ENCODE measurements at regions not wholly inside any gene's neighbourhood (a gene's known extent, or its start where the extent isn't known, plus 50 kb on each side); places are given as distances from the start of the nearest gene placed in this dataset.

DNA sequence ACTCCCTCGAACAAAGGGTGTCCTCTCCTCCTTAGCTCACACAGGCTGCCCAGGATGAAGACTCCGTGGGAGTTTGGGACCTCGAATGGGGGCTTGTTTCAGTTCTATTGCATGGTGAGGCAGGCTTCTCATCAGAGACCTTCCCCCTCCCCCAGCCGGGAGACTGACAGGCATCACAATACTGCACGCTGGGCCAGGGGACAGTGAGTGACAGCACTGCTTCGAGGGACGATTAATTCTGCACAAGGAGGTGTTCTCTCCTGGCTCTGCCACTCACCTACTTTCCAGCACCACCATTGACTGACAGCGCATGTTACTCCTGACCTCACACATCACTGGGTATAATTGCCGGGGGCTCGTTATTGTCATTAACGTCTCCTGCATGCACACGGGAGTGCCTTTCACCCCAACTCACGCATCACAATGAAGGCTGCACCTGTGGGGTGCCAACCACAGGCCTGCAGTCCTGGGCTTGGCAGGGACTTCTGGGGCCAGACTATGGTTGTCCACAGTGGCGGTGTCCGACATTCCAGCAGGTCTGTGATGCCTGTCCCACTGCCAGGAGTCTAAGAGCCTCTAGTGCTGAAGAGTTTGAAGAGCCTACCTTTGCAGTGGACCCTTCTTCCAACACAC, 412.2 kb upstream of the TSHZ3 start:
- DNase-seq (ENCODE audit: low read depth in 3 of 3, low spot score in 1 of 3): no peak

DNA sequence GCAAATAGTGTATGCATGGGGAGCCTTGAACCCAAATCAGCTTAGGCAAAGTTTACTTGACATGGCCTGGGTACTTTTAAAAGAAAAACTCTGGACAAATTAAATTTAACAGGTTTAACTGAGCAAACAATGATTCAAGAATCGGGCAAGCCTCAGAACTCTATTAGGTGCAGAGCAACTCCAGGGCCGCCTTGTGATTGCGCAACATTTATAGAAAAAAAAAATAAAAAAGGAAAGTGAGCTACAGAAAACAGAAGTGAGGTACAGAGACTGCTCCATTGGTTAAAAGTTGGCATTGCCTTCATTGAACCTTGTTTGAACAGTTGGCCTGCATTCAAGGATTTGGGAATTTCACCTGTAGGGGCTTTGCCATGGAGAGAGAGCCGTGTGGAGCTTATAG, 421.0 kb upstream of the TSHZ3 start:
- no peak for DNase-seq (ENCODE audit: low read depth in 3 of 3, low spot score in 1 of 3)

DNA sequence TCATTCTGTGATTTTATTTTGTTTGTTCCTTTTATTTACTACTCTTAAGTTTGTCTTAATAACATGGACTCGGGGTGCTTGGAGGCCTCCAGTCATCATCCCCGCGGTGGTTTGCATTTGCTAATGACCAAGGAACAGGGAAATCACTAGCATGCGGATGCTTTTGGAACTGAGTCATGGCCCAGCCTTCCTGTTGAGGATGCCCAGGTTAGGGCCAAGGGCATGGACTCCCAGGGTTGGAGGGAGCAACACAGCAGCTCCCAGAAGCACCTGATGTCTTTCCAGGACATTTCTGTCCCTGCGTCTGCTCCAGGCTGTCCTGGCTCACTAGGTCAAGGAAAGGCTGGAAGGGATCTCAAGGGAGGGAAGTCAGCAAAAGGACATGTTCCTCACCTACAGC, 423.7 kb upstream of the TSHZ3 start:
- DNase-seq (ENCODE audit: low read depth in 3 of 3, low spot score in 1 of 3): no peak

DNA sequence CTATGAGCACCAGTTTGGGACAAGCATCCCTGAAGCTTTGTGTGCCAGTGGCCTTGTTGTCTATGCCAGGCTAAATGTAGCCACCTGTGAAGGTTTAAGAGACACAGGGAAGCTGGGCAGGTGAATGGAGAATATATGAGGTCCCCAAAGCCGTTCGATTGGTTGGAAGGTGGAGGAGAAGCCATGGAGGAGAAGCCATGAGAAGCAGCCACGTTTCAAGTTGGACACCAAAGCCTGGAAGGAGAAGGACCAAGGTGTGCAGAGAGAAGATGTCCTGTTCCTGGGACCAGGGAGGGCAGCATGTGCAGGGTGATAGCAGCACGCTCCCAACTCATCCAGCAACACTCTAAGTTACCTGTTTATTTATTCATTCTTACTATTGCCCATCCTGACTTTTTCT, 432.3 kb upstream of the TSHZ3 start:
- no peak for DNase-seq (ENCODE audit: low read depth in 3 of 3, low spot score in 1 of 3)

DNA sequence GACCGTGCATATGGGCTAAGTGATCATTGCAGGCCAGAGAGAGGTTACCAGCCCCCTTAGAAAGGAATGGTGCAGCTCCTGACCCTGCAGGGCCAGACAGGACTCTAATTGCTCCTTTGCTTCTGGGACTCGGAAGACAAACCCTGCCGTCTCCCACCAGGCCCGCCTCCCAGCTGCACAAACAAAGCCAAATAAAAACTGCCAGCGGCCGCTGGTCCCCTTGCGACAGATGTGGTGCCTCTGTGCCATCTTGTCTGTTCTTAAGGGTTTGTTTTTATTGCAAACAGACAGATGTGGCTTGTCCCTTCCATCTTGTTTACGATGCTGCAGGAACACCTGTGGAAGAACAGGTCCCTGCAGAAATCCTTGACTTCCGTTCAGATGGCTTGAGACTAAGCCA, 434.4 kb upstream of the TSHZ3 start:
- no peak for DNase-seq (ENCODE audit: low read depth in 3 of 3, low spot score in 1 of 3)

DNA sequence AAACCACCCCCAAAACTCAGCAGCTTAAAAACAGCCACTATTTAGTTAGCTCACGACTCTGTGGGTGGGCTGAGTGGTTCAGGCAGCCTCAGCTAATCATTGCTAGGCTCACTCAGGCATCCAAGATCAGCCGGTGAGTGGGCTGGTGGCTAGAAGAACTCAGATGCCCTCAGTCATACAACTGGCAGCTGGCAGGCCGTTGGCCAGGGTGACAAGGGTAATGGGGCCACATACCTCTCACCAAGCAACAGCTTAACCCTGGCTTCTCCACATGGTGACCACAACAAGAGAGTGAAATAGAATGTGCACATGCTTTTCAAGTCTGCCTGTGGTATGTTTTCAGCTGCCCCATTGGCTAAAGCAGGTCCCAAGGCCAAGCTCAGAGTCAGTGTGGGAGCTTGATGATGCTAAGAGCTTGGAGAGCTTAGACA, 435.4 kb upstream of the TSHZ3 start:
- no peak for DNase-seq (ENCODE audit: low read depth in 3 of 3, low spot score in 1 of 3)

DNA sequence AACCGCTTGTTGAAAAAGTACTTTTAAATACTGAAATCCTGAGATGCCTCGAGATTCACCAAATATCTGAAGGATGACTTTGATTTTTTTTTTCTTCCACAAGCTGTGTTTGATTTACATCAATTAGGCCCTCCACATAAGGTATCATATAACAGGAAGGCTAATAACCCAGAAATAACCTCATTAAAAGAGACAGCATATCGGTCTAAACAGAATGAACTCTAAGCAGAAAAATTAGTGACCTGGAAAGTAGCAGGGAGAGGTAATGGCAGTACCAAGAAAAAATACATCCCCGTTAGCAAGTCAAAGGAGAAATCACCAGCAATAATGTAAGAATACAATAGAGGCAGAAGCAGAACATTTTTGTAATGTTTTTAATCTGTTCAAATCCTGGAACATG, 452.4 kb upstream of the TSHZ3 start:
- DNase-seq (ENCODE audit: low read depth in 3 of 3, low spot score in 1 of 3): no peak

DNA sequence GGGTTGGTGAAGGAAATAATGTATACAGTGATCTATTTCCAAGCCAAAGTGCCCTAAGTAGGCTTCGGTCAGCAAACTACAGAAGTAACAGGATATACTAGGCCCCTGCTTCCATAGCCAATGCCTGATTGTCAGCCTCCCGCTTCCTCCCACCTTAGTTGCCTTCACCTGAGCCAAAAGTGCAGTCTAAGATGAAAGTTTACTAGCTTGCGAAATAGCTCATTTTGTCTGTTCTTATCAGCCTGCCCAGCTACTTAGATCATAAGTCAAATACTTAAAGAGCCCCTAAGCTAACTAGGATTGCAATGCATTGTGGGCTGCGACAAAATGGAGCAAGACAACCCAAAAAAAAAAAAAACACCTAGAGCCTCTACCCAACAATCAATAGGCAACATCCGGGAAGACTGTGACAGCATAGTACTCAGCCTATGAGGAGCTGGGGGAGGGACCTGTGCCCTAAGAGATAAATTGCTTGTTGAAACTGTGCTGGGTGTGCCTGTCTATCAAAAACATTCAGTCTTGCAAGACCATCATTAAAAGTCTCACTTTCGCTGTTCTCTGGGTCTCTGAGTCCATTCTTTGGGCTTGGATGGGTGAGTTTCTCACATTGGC, 454.7 kb upstream of the TSHZ3 start:
- no peak for DNase-seq (ENCODE audit: low read depth in 3 of 3, low spot score in 1 of 3)

DNA sequence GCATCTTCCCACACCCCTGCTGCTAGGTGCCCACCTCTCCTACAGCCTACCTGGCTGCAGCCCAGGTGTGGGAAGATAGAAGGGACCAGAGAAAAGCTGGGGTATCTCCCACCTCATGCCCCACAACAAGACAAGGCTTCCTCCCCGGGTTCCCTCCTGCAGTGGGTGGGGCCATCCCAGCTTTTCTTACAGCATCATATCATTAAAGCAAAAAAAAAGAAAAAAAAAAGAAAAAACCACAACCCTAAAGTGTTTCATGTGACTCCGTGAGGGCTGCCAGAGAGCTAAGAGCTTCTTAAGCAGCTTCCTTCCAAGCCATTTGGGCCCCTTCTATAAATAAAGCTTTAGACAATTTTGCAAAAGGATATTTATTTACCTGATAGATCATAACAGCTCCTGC, 455.4 kb upstream of the TSHZ3 start:
- DNase-seq (ENCODE audit: low read depth in 3 of 3, low spot score in 1 of 3): no peak

DNA sequence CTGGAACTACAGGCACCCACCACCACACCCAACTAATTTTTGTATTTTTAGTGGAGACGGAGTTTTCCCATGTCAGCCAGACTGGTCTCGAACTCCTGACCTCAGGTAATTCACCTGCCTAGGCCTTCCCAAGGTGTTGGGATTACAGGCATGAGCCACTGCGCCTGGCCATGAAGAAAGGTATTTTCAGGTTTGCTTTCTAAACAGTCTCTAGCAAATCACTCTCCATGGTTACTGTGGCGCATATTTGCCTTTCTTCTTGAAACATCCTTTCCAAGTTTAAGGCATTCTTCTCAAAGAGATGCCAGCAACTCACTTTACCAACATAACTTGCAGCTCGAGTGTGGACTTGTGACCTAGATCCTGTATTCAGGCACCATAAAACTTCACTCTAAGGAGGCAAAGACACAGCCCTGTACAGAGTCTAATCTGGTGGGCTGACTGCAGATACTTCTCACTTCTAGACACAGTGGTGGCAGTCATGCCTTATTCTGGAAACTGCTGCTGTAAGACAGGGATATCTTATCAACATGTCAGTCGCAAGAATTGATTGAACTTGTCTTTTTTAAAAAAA, 461.4 kb upstream of the TSHZ3 start:
- DNase-seq (ENCODE audit: low read depth in 3 of 3, low spot score in 1 of 3): no peak

DNA sequence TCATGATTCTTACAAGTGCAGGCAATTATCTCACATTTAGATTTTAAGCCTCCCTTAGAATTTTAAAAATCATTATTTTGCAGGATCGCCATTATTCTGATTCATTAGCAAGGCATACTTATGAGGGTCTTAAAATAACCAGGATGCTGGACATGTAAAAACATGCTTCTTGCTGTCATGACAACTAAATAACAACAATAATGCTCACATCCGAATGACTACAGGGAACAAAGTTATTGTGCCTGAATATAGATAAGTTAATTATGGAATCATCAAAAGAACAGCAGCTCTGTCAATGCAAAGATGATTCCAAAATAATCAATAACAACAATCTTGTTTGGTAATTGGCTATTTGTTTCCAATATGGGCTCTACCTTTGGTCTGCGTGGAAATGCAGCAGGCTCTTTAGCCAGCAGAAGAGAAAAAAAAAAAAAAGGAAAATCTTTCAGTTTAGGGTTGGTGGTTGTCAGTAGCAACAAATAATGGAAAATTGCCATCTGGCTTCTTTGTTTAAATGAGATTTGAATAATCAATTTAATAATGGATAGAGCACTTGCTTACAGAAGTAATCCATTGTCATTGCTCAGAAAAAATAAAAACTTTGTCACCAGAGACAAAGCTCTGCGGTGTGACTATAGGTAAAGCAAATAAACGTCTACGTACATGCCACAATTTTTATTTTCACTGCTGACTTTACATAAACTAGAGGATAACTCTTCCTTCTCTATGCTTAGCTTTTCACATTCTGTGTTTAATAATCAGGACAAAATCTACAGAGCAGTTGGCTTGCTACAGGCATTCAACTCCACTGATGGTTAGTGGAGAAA, 468.9 kb upstream of the TSHZ3 start:
- DNase-seq (ENCODE audit: low read depth in 3 of 3, low spot score in 1 of 3): no peak

DNA sequence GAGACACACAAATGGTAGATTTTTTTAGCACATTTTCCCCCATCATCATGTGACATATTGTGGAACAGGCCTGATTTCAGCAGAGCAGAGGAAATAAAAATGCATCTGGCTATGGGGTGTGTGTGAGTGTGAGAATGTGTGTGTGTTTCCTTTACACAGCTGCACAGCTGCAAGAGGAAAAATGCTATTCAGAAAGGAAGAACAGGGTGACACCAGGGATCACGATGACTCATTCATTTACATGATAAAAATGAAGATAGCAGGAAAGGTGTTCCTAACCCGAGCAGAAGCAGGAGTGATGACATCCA, 469.5 kb upstream of the TSHZ3 start:
- no peak for DNase-seq (ENCODE audit: low read depth in 3 of 3, low spot score in 1 of 3)

DNA sequence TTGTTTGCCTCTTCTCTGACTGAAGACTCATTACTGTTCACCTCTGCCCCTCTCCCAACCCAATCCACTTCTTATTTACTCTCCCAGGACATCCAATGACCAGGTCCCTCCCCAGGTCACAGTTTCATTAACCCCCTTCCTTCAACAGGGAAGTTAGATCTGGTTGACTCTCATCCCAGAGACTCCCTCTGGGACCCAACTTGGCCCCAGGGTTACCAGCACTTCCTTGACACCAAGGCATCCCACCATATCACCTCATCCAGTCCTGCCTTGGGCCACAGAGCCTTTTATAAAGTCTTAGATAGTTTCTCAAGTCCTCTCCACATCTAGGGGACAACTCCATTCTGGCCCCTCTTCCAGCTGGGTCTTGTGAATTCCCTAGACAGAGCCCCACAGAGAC, 470.6 kb upstream of the TSHZ3 start:
- DNase-seq (ENCODE audit: low read depth in 3 of 3, low spot score in 1 of 3): no peak

DNA sequence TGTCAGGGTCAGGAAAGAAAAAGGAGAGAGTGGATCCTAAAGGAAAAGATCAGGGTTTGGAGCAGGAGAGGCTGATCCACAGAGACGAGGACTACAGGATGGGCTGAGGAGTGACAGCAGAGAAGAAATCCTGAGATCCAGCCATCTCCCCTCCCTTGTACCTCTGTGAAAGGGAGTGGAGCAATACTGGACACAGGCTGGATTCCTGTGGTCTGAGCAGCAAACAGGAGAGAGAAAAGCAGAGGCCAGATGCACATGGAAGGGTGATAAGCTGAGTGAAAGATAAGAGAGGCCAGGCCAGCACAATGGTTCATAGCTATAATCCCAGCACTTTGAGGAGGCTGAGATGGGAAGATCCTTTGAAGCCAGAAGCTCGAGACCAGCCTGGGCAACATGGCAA, 472.1 kb upstream of the TSHZ3 start:
- no peak for DNase-seq (ENCODE audit: low read depth in 3 of 3, low spot score in 1 of 3)

DNA sequence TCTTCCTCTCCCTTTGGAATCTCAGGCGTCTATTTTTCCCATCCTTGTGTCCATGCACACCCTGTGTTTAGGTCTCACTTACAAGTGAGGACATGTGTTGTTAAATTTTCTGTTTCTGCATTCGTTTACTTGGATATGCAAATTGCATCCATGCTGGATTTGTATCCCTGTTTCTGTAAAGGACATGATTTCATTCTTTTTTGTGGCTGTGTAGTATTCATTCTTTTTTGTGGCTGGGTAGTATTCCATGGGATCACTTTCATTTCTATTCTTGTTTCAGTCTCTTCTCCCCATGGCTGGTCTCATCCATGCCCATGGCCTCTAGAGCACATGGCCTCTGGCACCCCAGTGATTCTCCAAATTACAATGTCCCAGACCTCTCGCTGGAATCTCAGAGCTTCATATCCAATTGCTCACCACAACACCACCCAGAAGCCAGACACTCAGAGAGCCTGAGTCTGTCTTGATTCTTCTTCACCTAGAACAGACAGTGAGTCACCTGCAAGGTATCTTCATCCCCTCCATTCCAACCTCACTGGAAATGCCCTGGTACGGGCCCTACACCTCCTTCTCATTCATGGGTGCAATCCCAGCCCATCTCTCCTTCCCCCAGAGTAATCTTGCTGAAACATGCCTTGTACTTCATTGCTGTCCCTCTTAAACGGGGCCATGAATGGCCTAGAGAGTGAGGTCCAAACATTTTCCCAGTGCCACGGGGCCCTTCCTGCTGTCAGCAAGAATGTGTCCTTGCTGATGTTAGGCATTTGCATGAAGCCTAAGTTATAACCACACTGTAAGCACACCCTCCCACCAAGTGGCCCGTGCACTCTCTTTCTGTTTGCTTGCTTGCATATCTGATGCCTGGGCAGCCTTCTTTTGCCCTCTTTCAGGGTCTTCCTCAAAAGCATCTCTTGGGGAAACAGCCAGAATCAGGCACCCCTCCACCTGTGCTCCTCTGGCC, 476.2 kb upstream of the TSHZ3 start:
- DNase-seq (ENCODE audit: low read depth in 3 of 3, low spot score in 1 of 3): no peak

DNA sequence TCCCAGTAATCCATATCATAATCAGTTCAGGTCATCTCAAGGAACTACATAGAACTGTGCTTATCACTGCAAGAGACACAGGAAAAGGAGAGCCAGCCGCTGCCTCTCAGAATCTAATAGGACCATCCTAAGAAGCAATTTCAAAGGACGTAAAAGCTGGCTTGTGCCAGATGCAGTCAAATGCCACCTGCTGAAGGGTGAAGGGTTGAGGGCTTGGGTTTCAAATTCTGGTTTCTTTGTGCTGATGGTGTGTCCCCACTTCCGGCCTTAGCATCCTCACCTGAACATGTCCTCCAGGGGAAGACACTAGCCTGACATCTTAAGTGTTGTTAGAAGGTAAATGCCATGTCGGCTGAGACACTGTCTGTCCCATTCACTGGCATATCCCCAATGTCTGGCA, 477.1 kb upstream of the TSHZ3 start:
- no peak for DNase-seq (ENCODE audit: low read depth in 3 of 3, low spot score in 1 of 3)

DNA sequence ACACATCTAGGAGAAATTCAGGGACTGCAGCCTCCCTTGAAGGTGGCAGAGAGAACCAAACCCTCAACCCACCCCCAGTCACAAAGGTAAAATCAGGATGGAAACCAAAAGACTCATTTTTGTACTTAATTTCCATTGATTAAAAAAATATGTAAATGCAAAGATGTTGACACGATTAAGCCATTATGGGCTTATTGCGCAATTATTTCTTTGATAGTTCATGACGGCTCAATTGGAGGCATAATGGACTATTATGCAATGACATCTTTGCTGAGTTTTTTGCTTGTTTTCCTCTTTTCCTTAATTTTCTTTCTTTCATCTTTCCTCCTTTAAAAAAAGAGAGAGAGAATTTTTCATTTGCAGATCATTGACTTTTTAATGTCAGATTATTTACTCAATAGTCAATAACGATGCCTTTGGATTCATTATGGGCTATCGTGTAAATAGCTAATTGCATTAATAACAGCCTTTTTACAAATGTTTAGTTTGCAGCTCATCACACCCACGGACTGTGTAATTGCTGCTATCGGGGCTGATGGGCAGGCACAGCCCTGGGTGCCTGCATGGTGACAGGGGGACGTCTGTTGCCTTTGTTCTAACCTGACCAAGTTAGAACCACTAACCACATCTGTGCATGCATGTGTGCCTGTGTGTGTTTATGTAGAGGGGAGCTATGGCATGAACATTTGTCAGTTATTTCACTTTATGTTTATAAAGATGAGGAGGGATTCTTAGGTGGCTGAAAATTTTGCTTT, 482.4 kb upstream of the TSHZ3 start:
- no peak for DNase-seq (ENCODE audit: low read depth in 3 of 3, low spot score in 1 of 3)

DNA sequence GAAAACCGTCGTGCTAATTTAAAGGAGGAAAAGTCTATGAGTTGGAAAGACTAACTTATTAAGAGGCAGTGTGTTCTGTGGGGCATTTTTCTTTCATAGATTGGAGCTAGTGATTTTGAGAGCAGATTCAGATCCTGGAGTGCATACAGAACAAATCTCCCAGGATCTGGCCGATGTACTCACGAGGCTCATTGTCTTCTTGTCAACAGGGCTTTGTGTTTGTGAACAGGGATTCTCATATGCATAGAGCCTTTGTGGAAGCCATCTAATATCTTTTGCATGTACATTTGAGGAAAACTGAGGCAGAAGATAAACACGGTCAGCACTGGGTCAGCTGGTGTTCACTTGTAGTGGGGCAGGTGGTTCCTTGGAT, 482.9 kb upstream of the TSHZ3 start:
- no peak for DNase-seq (ENCODE audit: low read depth in 3 of 3, low spot score in 1 of 3)

DNA sequence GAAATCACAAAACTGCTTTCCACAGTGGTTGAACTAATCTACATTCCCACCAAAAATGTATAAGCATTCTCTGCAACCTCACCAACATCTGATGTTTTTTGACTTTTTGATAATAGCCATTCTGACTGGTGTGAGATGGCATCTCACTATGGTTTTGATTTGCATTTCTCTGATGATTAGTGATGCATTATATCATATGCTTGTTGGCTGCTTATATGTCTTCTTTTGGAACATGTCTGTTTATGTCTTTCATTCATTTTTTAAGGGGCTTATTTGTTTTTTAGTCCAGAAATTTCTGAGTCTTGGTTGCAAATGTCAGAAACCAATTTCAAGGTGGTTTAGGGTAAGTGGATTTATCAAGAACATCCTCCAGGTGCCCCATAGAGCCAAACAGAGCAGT, 484.8 kb upstream of the TSHZ3 start:
- no peak for DNase-seq (ENCODE audit: low read depth in 3 of 3, low spot score in 1 of 3)

DNA sequence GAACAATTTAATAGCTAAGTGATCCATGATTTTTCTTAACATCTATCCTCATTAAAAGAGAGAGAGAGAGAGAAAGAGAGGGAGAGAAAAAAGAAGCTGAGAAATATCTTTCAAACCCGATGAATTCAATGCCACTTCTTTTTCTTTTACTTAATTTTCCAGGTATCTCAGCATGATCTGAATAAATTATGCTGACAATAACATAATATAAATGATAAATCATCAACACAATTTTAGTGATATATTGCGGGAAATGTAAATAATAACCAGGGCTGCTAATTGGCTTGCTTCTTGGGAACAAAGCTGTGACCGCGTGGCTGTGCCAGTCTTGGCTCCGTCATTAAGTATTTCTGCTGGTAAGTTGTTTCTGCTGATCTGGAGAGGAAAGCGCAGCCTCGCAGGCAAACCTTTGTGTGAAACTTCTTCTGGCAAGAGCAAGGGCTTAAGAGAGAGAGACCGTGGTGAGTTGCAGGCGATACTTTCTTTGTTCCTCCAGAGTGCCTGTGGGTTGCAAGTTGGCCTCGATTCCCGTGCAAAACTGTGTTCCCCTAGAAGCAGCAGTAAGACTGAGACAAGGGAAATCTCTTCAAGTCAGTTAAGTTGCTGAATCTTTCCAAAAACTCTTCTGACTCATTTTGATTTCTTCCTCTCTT, 489.1 kb upstream of the TSHZ3 start:
- DNase-seq (ENCODE audit: low read depth in 3 of 3, low spot score in 1 of 3): no peak
